ENCODE measurements at regions not wholly inside any gene's neighbourhood (a gene's known extent, or its start where the extent isn't known, plus 50 kb on each side); places are given as distances from the start of the nearest gene placed in this dataset.
"Not testable (repeated sequence)": the region's sequence is repeated elsewhere in the genome, so short reads cannot be mapped to it uniquely, and the experiment has no call there.

DNA sequence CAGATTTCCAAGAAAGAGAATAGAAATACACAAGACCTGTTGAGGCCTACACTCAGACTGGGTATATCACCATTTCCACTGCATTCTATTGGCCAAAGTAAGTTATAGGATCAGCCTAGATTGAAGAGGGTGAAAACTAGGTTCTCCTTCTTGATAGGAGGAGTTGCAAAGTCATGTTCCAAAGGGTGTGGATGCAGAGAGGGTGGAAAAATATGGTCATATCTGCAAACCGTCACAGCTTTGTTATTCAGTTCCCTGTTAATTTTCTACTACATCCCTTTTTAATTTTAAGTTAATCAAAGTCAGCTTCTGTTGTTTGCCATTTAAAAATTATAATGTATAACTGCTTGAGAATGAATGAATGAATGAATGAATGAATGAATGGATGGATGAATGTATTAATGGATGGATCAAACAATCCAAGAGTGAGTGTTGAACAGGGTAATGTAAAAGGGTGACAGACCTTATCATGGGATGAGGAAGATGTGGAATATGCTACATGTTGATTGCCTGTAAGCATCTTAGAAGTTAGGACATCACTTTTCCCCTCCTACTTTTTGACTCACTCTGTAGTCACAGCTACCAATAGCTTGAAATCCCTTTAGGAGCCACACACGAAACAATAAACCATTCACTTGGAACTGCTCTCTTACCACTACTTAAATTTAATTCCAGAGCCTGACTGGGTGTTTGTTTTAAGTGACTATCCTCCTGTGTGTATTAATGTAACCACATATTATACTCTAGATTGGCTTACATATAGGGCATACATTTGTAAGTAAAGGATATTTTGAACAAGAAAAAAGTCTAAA, 121.5 kb downstream of the CCDC34 start:
- no peak for DNase-seq

DNA sequence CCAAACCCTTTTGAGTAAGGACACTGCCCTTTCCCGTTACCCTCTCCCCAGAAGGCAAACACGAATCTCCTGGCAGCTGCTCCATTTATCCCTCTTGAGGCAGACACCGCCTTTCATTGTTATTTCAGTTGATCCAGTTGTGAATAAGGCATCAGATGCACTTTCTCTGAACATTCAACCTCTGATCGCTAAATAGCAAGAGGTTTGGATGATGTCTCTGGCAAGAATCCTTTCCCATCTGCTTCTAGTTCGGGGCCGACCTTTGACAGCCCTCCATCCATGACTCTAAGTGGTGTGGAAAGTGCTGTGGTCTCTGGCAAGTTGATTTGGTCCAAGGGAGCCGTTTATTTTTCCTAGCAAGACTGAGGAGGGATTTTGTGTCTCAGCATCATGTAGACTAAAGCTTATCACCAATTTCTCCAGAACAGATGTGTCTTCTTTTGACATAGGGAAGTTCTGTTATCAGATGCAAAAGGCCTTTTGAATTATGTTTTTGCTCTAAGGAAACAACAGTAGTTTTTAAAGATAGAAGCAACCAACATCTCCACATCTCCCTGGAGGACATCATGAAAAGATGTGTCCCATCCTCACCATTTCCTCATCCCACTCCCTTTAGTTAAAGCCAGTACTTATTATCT, 123.6 kb downstream of the CCDC34 start:
- DNase-seq = no peak

DNA sequence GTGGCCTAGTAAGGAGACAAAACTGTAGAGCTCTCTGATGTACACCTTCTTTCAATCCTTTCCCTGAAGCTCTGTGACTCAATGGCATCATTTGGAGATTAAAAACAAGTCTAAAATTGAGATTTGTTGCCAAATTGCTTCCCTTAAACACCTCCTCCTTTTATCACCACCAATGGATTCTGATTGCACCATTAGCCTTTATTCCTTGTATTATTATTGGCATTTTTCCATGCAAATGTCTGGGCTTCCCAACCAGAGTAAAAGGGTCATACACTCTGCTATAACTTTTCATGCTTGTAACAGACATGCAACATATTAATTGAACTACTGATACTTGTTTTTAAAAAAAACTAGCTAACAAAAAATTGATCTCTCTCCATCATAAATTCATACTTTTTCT, 124.2 kb downstream of the CCDC34 start:
- DNase-seq = no peak

DNA sequence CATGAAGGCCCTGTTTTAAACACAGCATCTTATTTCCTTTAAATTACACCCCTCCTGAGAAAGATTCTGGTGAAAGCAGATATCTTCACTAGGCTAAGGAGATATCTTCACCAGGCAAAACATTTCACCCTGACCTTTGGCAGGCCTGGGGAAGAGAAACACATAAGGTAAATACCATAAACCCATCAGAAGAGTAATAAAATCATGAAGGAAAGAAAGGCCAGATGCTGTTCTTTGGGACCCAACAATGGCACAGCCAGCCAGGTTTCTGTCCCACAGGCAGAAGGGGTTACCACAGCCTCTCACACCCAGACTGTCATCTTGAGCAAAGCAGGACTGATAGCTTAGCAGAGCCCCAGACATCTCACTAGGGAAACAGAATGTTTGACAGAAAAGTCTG, 125.4 kb downstream of the CCDC34 start:
- DNase-seq = no peak

DNA sequence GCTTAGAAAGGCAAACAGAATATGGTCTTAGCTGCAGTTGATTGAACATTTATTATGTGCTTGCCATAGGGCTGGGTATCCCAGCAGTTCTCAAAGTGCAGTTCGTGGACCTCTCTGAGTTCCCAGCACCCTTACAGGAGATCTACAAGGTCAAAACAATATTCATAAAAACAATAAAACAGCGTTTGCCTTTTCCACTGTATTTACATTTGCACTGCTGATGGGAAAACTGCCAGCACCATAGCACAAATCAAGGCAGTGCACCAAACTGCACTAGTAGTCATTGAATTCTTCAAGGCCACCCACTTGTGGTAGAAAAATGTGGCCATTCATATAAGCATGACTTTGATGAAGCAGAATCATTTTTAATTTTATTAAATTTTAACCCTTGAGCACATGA, 128.1 kb downstream of the CCDC34 start:
- DNase-seq = no peak

DNA sequence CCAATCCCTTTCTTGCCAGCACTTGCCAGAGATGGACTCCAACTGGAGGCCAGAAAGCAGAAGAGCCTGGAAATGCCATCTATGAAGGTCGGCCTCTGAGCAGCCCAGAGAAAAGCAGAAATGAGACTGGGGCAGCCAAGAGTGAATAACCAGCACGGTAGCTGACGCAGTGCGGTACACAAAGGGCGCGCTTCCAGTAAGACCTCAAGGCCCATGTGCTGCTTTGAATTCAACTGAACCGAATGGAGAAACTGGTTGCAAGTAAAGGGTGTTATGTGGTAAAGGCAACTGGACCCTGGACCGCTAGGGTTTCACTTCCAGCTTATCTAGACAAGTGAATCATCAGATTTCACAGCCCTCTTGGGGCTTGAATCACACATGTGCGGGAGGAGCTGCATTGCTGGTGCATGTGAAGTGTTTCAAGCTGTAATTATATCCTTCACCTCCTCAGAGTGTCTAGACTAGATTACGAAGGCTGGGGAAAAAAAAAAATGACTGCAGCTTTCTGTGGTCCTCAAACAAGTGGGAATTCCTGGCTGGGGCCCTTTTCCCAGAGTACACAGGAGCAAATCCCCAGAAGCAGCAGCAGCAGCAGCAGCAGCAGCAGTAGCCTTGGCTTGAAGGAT, 128.9 kb downstream of the CCDC34 start:
- peak; percentile 53 for DNase-seq

DNA sequence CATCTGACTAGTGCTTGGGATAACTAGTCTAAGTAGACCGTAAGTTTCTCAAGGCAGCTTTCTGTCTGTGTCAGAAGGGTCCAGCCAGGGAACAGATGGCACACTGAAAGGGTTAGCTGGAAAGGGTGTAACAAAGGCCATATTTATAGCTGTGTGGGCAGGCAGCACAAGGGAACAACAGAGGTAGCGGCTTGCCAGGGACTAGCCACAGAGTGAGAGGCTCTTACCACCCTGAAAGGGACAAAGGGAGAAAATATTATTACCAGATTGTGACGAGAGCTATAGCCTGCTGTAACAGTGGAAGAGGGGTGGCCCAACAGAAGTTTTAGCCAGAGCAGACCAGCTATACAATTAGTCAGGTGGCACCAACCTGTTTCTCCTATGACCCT, 129.4 kb downstream of the CCDC34 start:
- no peak for DNase-seq

DNA sequence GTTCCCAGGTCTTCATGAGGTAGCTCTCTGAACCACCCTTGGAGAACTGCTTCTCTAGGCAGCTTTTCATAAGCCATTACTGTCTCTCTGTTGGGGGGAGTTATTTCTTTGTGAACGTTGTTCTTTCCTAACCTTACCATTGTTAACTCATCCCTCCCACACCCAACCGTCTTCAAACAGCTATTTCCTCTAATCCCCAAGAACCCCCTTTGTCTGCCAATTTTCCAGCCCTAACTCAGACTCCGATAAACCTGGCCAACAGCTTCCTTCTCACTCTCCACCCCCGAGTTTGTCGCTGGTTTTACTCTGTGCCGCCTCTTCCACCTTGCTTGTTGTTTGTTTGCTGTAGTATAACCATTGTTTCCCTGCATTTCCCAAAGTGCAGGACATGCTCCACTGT, 131.5 kb downstream of the CCDC34 start:
- DNase-seq = no peak

DNA sequence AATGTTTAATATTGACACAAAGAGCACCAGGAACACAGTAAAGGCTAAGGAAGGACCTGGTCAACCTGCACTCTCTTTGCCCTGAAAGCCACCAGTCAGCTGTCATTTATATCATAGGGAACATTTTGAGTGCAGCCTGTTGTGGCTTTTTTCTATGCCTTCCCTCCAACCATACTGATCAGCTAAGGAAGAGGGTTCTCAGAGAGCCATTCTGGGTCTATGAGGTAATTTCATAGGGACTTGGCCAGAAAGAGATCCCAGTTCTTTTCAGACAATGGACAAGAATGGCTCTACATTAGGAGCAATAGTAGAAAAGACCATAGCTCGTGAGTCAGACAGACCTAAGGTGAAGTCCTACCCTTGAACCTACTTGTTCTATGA, 132.8 kb downstream of the CCDC34 start:
- no peak for DNase-seq

DNA sequence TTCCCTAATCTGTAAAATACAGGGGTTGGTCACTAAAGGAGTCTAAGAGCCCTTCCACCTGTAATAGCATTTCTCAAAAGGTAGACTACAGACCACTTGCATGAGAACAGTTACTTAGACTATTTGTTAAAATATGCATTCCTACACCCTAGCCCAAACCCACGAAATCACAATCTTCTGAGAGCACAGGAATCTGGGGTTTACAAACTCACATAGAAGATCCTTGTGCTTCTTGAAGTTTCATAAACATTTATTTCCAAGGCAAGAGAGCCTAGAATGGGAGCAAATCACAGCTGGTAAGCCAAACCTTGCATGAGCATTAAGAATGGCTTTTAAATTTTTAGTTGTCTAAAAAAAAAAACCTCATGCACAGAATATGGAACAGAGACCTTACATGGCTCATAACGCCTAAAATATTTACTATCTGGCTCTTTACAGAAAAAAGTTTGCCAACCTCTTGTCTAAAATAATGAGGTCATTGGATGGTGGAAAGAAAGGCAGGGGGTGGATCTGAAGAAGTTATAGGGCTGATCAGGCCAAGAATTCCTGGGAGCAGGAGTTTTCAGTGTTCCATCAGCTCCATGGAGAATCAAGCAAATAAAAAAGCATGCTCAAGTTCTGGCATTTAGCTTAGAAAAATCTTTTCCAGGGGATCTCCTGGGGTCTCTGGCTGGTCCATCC, 133.4 kb downstream of the CCDC34 start:
- DNase-seq = no peak

DNA sequence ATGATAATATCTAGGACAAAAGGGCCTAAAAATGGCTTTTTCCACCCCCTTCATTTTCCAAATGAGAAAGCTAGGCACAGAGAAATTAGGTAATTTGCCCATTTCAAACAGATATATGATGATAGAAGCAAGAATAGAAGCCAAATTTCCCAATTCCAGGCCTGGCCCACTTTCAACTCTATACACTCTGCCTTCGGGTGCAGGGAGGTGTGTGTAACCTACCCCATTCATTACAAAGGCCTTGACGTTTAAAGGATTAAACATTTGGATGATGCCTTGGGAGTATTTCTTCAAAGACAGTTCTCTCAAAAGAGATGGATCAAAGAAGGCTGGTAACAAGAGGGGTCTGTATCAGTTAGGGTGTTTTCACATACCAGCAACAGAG, 134.1 kb downstream of the CCDC34 start:
- DNase-seq = no peak

DNA sequence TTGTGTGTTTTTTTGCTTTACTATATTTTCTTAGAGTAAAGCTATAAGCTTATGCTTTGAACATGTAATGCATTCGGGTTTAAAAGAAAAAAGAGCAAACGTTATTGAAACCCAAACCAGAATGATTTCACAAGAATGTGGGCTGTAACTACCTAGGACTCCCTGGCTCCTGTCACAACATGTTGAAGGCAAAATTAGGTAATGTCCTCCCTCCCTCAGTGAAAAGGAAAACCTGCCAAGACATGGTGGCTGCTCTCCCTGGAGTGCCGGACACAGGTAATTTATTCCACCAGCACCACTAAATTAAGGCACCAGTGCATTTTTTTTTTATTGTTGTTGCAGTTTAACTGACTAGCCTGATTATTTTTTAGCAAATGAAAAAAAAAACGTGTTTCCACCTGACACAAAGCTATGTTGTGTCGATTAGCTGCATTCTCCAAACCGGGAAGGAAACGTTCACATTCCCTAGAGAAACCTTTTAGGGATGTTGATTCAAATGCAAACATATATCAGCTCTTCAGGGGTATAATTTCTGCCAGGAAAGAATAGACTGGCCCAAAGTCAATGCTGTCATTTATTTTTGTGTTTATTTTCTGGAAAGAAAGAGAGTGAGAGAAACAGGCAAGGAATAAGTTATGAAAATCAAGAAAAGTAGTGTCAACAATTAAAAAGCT, 134.6 kb downstream of the CCDC34 start:
- DNase-seq = no peak

DNA sequence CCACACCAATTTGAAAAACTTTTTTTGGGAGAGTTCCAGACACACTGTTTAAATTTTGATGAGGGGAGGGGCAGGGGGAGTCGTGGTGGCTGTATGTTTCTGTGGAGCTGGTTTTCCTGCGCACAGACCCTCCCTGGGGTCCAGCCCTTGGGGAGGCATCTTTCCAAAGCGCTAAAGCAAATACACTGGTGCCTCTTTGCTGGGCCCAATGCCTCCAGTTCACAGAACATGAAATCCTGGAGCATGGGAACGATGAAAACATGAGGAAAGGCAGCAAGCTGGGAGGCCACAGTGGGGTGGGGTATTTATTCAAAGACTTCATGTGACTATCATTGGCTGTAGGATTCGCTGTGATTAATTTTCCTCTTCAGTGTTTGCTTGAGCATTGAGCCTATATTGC, 135.3 kb downstream of the CCDC34 start:
- DNase-seq = no peak

DNA sequence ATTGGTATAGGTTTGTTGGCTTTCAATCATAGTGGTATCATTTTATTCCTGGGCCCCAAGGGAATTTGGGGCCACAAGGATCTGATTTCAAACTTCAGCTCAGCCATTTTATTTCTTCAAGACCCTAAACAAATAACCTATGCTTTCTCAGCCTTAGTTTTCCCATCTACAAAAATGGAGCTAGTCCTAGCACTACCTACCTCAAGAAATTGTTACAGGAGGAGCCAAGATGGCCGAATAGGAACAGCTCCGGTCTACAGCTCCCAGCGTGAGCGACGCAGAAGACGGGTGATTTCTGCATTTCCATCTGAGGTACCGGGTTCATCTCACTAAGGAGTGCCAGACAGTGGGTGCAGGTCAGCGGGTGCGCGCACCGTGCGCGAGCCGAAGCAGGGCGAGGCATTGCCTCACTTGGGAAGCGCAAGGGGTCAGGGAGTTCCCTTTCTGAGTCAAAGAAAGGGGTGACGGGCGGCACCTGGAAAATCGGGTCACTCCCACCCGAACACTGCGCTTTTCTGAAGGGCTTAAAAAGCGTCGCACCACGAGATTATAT, 143.5 kb downstream of the CCDC34 start:
- DNase-seq = not testable (repeated sequence)

DNA sequence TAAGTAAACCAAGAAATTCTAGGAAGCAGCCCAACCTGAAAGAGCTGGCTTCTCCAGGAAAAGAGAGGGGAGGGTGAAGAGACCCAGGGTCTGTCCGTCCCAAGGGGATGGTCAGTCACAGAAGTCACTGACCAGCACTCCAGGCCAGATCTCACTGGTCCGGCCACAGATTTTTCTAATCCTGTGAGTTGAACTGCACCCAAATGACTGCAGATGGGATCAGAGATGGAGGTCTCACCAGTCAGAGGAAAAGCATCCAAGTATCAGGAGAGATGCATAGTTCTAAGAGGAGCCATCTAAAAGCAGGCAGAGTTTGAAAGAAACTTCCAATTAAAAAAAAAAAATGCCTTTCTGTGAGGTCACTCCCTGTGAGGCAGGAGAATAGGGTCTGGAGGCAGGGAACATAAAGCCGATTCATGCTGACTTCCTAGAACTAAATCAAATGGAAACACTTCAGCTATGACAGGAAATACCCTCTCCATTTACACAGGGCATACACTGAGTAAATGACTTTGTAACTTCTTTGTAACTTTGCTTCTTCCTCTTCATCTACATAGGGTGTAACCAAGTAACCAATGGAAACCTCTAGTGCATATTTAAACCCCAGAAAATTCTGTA, 144.5 kb downstream of the CCDC34 start:
- no peak for DNase-seq

DNA sequence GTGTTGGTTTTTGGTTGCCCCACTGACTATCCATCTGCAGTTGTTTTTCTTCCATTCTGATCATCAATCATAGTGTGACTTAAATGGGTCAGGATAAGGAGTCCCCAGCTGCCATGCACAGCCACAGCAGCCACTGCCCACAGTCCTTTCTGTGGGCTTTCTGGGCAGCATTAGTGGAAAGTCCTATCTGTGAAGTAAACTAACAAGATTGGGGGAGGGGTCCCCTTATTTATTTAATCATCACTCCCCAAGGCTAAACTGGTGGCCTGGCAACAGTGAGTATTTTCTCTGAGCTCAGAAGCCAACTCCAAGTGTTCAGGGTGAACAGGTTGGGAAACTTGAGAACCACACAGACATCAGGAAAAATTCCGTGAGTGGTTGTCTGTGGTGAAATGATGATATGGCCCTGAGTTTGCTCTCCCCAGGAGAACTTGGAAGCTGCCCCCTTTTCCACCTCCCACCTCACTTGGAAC, 145.0 kb downstream of the CCDC34 start:
- no peak for DNase-seq

DNA sequence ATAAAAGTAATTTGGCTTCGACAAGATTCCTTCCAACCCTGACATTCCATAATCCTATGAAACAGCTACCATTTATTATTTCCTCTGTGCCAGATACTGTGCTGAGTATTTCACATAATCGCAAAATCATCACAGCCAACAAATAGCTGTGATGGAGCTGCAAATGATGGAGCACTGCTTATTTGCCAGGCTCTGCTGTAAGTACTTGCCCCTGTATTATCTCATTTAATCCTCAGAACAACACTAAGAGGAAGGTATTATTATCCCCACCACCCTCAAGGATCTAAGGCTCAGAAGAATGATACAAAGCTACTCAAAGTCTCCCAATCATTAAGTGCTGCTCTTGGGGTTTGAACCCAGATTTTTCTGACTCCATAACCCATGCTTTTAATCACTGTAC, 145.5 kb downstream of the CCDC34 start:
- no peak for DNase-seq

DNA sequence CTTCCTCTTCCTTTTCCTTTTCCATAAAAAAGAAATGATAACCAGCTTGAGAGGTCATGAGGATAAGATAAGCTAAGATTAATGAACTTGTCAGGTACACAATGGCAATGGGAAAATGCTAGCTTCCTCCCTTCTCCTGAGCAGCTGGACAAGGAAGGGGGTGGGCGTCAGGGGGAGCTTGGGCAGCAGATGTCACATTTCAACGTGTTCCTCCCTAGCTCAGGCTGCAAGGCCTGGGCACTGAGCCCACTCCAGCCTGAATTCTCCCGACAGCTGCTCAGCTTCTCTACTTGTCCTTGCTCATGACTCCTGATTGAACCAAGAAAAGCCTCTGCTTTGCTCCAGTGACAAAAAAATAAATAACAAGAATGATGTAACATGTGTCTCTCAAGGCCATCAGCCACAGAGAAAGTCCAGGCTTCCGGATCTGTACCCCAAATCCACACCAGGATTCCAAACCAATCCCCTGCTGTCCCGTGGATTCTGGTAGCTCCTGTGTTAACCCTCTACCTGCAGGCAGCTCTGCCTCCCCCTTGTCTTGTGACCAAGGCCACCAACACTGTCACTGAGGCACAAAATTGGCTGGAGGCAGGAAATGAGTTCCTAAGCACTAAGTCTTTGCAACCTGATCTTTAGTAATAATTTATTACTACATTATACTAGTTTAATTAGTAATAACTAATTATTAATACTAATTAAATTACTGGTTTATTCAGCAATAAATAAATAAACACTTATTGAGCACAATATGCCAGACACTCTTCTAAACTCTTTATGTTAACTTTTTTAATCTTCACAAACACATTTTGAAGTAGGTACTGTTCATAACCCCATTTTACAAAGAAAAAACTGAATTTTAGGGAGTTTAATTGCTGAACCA, 146.5 kb downstream of the CCDC34 start:
- no peak for DNase-seq

DNA sequence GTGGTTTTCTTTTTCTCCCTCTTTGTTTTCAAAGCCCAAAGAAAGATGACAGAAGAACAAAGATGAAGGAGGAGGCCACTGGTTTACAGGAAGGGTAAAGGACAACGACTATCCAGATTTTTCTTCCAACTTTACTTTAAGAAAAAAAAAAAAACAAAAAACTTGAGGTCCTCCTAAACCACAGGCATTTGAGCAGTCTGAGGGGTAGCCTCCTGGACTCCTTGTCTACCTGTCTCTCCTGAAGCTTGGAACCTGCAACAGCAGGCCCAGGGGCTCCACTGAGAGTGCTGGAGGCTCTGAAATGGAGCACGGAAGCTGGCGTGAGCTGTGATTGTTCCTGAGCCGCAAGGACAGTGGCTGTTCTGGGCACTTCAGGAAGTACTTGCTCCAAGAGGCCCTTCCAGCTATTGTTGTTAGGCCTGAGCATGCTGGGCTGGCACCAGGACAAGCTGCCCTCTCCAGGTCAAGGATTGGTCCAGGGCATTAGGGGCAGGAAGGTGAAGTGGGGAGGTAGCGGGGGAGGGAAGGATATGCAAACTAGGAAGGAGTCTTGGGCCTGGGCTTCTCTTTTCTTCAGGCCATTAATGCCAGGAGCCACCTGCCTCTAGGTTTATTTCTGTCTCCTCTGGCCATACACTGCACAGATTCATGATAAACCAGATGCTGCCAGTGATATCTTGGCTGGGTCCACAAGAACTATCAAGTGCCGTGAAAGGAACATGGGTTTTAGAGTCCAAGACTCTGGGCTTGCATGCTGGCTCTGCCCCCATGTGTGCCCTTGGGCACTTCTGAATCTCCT, 147.3 kb downstream of the CCDC34 start:
- no peak for DNase-seq

DNA sequence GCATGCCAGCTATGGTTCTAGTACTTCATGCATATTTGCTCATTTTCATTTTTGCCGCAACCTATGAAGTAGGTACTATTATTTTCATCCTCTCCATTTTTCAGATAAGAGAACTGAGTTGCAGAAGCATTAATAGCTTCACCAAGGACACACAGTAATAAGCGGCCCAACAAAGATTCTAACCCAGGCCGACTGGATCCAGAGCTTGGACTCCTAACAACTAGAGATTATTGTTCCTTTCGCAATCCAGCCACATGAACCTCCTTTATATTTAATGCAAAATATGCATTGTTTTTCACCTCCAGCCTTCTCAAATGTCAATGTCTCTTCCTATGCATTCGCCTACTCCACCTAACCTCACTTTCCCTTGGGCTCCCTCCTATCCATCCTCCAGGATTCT, 148.3 kb downstream of the CCDC34 start:
- no peak for DNase-seq

Data from RPMI8226 (cell line).